PC-9 (cell line): ENCODE measurements at regions not wholly inside any gene's neighbourhood (a gene's known extent, or its start where the extent isn't known, plus 50 kb on each side); places are given as distances from the start of the nearest gene placed in this dataset.

Experiments used
- EZH2 ChIP-seq: fragments of 200-600 bp; sonication (generic); IDR thresholded peaks from 2 replicates; pipeline ENCODE4 v1.8.0; 2017; ENCODE audit warnings: antibody characterized with exemption, low read depth
- TF ChIP-seq, protein P1 (sequence below): fragments of 200-600 bp; sonication (generic); conservative IDR thresholded peaks from 2 replicates; pipeline ENCODE4 v1.6.1; 2017; ENCODE audit warnings: mixed run types, antibody characterized with exemption, mild to moderate bottlenecking, moderate library complexity

- TF ChIP-seq EZH2: no peak
- TF ChIP-seq, protein P1, sequence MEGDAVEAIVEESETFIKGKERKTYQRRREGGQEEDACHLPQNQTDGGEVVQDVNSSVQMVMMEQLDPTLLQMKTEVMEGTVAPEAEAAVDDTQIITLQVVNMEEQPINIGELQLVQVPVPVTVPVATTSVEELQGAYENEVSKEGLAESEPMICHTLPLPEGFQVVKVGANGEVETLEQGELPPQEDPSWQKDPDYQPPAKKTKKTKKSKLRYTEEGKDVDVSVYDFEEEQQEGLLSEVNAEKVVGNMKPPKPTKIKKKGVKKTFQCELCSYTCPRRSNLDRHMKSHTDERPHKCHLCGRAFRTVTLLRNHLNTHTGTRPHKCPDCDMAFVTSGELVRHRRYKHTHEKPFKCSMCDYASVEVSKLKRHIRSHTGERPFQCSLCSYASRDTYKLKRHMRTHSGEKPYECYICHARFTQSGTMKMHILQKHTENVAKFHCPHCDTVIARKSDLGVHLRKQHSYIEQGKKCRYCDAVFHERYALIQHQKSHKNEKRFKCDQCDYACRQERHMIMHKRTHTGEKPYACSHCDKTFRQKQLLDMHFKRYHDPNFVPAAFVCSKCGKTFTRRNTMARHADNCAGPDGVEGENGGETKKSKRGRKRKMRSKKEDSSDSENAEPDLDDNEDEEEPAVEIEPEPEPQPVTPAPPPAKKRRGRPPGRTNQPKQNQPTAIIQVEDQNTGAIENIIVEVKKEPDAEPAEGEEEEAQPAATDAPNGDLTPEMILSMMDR: no peak
Observed at GRCh38 chr20:62545901-62546525, 70.2 kb upstream of the GATA5 start.
